ENCODE measurements at regions not wholly inside any gene's neighbourhood (a gene's known extent, or its start where the extent isn't known, plus 50 kb on each side); places are given as distances from the start of the nearest gene placed in this dataset.

GRCh38 chr13:40350283-40350992 lies 316.0 kb downstream of the FOXO1 start:
- 63% methylated on average over 10 of the region's 10 CpGs for WGBS
- DNase-seq (ENCODE audit: low spot score) = no peak
- H3K36me3 ChIP-seq = no peaks in the 10 kb centered on the region
- no peaks in the 10 kb centered on the region for H3K4me1 ChIP-seq (replicated peaks)
- no peaks in the 10 kb centered on the region for H3K9me3 ChIP-seq
- no peak overlapping the region for H3K4me3 ChIP-seq
- H3K27ac ChIP-seq = no peak overlapping the region
- TF ChIP-seq POLR2A (IDR thresholded peaks at IDR 0.05) = no peak
- TF ChIP-seq POLR2AphosphoS5 (IDR thresholded peaks at IDR 0.05) = no peak
- TF ChIP-seq, protein P1, sequence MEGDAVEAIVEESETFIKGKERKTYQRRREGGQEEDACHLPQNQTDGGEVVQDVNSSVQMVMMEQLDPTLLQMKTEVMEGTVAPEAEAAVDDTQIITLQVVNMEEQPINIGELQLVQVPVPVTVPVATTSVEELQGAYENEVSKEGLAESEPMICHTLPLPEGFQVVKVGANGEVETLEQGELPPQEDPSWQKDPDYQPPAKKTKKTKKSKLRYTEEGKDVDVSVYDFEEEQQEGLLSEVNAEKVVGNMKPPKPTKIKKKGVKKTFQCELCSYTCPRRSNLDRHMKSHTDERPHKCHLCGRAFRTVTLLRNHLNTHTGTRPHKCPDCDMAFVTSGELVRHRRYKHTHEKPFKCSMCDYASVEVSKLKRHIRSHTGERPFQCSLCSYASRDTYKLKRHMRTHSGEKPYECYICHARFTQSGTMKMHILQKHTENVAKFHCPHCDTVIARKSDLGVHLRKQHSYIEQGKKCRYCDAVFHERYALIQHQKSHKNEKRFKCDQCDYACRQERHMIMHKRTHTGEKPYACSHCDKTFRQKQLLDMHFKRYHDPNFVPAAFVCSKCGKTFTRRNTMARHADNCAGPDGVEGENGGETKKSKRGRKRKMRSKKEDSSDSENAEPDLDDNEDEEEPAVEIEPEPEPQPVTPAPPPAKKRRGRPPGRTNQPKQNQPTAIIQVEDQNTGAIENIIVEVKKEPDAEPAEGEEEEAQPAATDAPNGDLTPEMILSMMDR (IDR thresholded peaks at IDR 0.05) = no peak
- H3K27me3 ChIP-seq (replicated peaks; ENCODE audit: insufficient read depth) = no peaks in the 10 kb centered on the region
- intact Hi-C loops (cut with DNase I) = no loop called here

GRCh38 chr13:40351537-40352379 lies 314.7 kb downstream of the FOXO1 start:
- H3K9me3 ChIP-seq = no peaks in the 10 kb centered on the region
- DNase-seq (ENCODE audit: low spot score) = no peak
- TF ChIP-seq POLR2A (IDR thresholded peaks at IDR 0.05) (no peak), POLR2AphosphoS5 (IDR thresholded peaks at IDR 0.05) (no peak)
- TF ChIP-seq, protein P1 (IDR thresholded peaks at IDR 0.05) = no peak
- H3K36me3 ChIP-seq = no peaks in the 10 kb centered on the region
- 71% methylated on average over 9 of the region's 9 CpGs for WGBS
- H3K27ac ChIP-seq = peak overlapping the region; percentile 9 to 41
- intact Hi-C loops (cut with DNase I) = no loop called here
- no peak overlapping the region for H3K4me3 ChIP-seq
- no peaks in the 10 kb centered on the region for H3K27me3 ChIP-seq (replicated peaks; ENCODE audit: insufficient read depth)
- no peaks in the 10 kb centered on the region for H3K4me1 ChIP-seq (replicated peaks)

DNA sequence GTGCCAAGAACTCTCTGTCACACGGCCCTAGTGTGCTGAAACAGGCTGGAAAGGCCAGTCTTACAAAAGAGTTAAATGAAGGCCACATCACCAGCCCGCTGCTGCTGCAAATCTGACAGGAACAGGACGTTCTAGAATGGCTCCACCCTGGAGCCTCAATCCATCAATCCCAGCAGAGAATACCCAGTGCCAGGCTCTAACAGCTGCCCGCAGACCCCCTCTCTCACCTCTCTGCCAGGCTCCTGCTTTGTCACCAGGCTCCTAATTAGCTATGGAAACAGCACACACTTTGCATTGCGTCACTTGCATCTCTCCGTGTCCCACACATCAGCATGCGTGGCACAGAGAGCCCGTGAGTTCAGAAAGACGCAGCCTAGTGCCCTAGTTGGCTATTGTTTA lies 314.1 kb downstream of the FOXO1 start:
- Histone ChIP-seq H3K4me1 (replicated peaks) (no peaks in the 10 kb centered on the region), H3K36me3 (no peaks in the 10 kb centered on the region), H3K27ac (peak overlapping the region; percentile 9 to 41), H3K4me3 (no peak overlapping the region), H3K9me3 (no peaks in the 10 kb centered on the region), H3K27me3 (replicated peaks; ENCODE audit: insufficient read depth) (no peaks in the 10 kb centered on the region)
- intact Hi-C loops (cut with DNase I) = no loop called here
- peak; percentile 37 for TF ChIP-seq POLR2AphosphoS5 (IDR thresholded peaks at IDR 0.05)
- TF ChIP-seq, protein P1 (IDR thresholded peaks at IDR 0.05) = no peak
- WGBS = 53% methylated on average over 9 of the region's 9 CpGs
- DNase-seq (ENCODE audit: low spot score) = no peak

DNA sequence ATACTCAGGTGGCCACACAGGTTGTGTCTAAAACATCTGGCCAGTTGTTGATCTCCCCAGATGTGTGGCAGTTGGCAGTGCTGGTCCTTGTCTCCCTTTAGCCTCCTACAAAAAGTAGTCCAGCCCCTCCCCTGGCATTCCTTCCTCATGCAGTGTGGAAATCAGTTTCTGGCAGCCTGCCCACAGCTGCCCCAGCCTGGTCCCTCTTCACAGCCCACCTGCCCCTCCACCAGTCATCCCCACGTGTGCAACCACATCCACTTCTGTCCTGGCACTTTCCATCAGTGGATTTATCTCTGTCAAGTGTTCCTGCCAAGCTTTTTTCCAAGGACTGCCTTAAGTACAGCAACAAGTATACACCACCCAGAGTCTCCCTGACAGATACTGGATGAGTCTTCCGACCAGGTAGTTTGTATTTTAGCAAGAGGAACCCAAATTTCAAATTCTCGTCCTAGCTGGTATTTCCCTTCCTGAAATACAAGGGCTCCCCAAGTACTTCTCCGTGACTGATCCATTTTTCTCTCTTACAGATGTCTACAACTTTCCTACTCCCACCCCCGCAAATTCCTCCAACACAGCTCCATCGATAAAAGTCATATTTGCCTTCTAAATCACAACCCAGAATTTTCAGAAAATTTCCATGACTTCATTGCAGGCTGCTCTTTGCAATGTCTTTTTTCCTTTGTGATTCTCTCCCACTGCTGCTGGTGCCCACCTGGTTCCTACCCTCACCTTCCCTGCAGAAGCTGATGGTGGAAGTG lies 313.5 kb downstream of the FOXO1 start:
- no peaks in the 10 kb centered on the region for H3K36me3 ChIP-seq
- H3K4me1 ChIP-seq (replicated peaks) = no peaks in the 10 kb centered on the region
- intact Hi-C loops (cut with DNase I) = no loop called here
- no peak for DNase-seq (ENCODE audit: low spot score)
- peak overlapping the region in 1 of 2 donors; percentile 41 for H3K27ac ChIP-seq
- TF ChIP-seq, protein P1 (IDR thresholded peaks at IDR 0.05) = no peak
- no peak for TF ChIP-seq POLR2AphosphoS5 (IDR thresholded peaks at IDR 0.05)
- TF ChIP-seq POLR2A (IDR thresholded peaks at IDR 0.05) = no peak
- H3K27me3 ChIP-seq (replicated peaks; ENCODE audit: insufficient read depth) = no peaks in the 10 kb centered on the region
- H3K4me3 ChIP-seq = no peak overlapping the region
- 69% methylated on average over 6 of the region's 6 CpGs for WGBS
- no peaks in the 10 kb centered on the region for H3K9me3 ChIP-seq
